Fibroblast of the conjunctiva (primary cell): ENCODE measurements at regions not wholly inside any gene's neighbourhood (a gene's known extent, or its start where the extent isn't known, plus 50 kb on each side); places are given as distances from the start of the nearest gene placed in this dataset.

ENCODE experiments used
- DNase-seq: peaks from one replicate; pipeline ENCODE4 v3.0.0-alpha.2; 2010; ENCODE audit warnings: low read depth

DNA sequence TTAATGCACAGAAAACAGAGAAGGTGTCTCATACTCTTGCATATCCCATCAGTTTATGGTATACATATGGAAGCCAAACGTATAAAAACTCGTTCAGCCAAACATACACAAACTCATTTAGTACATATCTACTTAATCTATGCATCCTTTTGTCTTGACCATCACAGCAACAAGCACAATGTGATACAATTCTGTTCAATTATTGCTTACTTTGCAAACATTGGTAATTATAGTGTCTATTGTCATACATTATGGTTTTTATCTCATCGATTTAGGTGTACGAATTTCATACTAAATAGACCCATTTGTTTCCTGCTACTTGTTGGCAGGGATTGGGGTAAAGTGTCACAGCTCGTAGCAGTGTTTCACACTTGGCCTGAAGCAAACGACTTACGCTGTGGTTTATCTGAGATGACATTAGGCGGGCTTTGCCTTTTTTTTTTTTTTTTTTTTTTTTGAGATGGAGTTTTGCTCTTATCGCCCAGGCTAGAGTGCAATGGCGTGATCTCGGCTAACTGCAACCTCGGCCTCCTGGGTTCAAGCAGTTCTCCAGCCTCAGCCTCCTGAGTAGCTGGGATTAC, 425.9 kb upstream of the JARID2 start:
- no peak for DNase-seq

DNA sequence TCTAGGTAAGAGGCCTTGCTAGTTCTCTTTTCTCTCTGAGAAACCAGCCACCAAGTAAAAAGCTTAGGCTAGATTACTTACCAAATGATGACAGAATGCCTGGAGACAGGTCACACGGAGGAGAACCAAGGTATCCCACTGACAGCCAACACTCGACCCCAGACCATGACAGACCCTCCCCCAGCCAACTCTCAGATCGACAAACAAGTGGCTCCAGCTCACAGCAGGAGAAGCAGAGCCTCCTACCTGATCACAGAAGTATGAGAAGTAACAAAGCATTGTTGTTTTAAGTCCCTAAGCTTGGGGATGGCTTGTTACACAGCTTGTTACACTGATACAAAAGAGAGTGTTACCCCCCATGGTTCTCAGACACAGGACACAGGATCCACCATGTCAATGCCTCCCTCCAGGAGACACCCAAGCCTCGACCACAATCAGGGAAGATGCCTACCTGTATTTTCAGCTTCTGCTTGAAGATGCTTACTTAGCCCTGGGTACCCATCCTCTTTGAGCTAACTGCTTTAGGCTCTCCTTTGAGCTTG, 423.8 kb upstream of the JARID2 start:
- DNase-seq: no peak

DNA sequence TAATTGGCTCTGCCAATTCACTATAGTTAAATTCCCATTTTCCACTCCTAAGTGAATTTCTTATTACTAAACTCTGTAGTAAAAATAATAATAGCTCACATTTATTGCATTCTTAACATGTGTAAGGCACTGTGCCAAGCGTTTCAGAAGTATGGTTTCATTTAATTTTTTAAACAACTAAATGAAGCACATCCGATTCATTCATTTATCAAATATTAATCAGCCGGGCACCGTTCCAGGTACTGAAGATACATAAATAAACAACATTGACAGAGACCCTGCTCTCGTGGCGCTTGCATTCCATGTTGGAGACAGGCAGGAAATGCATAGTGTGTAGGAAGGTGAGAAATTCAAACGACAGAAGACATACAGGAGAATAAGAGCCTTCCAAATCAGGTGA, 423.2 kb upstream of the JARID2 start:
- no peak for DNase-seq

DNA sequence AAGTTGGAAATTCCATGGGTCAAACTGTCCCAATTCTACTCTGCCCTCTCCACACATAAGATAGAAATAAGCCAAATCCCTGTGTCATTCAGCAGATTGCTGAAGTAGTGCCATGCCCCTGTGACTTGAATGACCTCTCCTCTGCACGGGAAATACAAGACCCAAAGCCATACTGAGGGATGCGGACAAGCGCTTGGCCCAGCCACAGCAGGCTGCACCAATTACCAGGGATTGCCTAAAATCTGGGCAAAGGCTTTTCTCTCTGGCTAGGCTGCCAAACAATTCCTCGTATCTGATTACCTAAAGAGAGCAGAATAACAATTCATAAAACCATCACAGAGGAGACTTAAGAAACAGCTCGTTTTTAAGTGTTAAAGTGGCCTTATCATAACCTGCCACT, 421.8 kb upstream of the JARID2 start:
- no peak for DNase-seq

DNA sequence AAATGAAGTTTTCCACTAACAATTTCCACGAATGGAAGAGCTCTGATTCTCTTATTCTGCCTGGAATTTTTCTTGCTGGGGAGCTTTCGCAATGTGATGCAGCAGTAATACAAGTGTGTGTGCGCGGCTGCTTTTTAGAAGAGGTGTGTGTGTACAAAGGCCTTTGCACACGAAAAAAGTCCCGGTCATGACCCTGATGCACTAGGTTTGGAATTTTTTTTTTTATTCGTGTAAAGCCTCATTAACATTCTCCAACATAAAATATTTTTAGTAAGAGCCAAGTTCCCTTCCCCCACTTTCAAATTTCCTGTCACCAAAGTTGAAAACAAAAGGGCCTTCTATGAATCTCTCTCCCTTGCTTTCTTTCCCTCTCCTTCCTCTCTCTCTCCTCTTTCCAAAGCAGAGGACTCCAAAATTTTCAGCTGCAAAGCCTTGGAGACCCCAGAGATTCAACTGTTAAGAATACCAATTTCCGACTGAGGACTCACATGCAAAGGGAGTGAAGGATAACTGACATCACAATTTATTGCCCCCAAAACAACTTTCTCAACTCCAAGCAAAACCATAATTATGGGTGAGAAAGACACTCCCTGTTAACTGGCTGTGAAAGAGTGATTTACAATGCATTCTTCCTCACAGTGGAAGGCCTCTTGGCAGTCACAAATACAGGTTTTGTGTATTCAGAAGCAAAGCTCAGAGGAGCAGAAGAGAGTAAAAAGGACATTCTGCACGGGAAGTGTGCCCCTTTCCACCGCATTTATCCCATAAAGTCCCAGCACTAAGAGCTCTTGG, 421.2 kb upstream of the JARID2 start:
- DNase-seq: no peak

DNA sequence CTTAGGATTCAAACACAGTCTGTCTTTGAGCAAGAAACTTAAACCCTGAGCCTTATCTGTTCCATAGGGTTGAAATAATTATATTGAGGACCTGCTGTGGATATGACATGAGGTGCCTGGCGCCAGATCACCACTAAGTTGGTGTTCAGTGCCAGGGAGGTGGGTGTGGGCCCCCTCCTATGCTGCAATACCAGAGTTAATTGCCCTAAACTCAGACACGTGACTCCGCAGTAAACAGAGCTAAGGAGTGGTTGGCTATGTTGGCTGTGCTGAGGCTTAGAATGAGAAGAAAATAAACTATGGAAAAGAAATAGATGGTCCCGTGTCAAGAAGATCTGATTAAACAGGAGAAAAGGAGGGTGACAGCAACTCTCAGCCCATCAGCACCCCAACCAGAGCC, 419.4 kb upstream of the JARID2 start:
- DNase-seq: no peak

DNA sequence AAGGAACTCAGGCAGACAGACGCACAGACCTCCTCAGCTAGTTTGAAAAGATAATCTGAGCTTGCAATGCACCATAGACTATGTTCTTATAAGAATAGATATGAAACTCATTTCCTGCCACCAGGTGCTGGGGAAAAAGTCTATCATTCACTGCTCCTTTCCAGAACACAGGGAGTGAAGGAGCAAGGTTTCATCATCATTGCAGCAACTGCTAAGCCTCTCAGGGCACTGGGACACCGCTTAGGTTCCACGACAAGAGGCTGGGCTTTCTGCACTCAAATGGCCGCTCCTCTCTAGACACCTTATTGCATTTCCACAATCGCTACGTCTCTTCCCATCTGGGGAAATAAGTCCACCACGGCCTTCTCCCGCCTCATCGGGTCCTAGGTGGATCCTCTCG, 418.5 kb upstream of the JARID2 start:
- no peak for DNase-seq

DNA sequence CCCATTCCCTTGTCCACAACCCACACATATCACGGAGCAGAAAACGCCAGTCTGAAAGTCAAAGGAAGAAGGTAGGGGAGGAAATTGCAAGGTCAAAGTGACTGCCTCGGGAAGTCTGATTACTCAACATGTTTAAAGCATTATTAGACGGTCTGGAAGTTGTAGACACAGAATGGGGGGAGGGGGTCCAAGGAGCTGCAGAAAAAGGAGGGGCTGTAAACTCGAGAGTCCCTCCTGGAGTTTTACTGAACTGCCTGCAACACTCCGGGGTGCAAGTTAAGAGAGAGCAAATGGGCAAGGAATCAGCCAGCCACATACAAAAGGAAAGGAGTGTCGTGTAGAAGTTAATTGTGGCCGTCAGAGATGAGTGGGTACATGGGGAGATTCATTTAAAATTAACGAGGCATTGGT, 417.7 kb upstream of the JARID2 start:
- DNase-seq: no peak

DNA sequence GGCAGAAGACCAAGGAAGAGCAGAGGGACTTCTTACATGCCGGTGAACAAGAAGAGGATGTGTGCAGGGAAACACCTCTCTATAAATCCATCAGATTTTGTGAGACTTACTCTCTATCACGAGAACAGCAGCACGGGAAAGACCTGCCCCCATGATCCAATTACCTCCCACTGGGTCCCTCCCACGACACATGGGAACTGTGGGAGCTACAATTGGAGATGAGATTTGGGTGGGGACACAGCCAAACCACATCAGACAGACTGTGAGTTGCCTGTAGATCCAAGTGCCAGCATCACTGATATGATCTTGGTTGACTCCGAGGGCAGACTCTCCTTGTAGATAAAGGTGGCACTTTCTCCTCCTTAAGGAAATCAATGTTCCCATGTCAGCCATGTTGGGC, 414.8 kb upstream of the JARID2 start:
- DNase-seq: no peak

DNA sequence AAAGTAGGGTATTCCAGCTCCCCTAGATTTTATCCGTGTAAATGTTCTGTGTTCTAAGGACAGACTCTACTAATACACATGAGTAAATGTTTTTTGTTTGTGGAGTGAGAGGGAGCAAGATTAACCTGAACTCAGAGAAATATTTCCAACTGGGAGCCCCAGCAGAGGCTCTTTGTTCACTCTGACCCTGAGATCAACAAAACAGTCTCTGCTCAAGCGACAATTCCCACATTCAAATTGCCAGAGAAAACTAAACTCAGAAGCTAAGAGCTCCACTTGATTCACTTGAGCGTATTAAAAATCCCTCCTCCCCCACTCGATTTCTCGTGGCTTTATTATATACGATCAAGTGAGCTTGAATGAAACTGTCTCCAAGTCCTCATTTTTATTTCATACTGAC, 413.9 kb upstream of the JARID2 start:
- DNase-seq: no peak

DNA sequence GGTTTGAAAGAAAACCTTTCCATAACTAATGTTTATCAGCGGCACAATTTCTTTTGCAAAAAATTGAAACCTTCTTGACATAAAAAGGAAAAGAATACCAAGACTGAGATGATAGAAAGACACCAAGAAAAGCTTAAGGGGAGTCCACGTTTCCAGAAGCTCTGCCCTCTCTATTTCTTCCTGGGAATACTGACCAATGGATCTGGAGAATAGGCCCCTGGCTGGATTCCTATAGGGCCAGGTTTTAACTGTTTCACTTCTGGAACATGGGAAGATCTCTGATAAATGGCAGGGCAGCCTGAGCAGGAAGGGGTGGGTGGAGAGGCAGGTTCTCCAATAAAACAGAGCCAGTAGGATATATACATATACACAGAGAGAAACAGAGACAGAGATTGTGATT, 413.4 kb upstream of the JARID2 start:
- DNase-seq: no peak

DNA sequence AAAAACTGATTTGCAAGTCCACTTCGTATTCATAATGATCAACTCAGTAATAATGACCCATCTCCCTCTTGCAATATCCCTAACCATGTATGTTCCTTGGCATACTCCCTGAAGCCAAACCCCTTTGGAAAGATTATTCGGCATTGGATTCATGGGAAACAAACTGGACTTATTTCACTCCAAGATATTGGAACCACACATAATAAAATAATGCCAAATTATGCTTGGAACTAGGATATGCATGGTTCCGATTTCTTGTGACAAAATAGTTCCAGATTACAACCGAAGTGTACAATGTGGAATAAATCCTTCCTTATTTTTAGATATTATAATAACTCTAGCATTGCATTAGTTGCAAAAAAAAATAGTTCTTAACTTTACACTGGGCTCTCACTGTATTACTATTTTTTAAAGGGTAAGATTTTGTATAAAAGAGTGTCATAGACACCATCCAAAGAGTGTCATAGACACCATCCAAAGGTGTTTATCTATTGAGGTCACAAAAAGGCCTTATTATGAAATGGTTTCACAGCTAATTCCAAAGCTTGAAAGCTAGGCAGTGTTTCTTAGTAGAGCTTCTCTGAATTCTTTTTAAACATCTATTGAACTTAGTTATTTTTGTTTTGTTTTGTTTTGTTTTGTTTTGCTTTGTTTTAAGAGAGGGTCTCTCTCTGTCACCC, 410.9 kb upstream of the JARID2 start:
- no peak for DNase-seq

DNA sequence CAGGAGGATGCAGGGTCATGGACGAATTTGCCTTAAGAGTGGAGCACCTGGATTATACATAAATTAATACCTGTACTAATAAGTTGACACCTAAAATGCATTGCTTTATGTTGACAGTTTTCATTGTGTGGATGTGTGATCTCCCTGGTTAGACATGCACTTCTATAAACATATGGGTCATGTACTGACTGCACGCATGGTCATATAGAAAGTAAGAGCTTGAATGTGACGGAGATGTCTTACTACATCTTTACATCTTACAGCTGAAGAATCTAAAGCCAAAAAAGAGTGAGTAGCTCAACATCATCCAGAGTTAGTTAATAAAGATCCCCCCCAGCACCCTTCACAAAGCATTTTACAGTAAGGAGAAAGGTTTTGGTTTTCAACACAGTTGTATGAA, 408.4 kb upstream of the JARID2 start:
- no peak for DNase-seq

DNA sequence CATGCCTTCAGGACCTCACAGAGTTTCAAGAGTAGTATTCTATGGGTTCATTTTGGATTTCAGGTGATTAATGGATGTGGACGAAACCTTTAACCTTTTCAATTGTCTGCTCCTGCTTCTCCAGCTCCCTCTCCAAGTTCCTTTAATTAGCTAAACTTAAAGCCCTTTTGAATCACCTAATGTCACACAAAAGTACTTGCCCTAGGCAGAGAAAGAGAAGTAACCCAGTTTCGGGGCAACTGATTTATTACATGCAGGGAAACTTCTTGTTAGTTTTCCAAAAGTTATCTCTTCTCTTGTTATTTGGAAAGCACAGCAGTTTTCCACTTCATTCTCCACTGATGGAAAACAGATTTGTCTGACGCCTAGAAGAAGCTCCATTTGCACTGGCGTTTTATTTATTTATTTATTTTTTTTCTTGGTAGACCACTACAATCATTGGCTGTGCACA, 407.7 kb upstream of the JARID2 start:
- DNase-seq: no peak

DNA sequence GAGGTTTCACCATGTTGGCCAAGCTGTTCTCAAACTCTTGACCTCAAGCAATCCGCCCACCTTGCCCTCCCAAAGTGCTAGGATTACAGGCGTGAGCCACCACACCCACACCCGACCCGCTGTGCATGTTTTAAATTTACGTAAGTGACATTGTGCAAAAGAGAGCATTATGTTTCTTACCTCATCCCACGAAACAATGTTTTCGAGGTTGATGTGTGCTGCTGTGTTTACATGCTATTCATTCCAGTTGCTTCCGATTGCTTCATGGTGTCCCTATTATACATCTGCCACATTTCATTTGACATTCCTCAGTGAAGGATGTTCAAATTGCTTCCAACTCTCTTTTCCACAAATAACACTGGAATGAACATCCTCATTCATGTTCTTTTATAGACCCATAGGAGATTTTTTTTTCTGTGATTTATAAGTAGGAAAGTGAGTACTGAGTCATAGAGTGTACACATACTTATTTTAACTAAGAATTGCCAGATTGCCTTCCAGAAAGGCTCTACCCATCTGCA, 403.9 kb upstream of the JARID2 start:
- peak; percentile 93 for DNase-seq

DNA sequence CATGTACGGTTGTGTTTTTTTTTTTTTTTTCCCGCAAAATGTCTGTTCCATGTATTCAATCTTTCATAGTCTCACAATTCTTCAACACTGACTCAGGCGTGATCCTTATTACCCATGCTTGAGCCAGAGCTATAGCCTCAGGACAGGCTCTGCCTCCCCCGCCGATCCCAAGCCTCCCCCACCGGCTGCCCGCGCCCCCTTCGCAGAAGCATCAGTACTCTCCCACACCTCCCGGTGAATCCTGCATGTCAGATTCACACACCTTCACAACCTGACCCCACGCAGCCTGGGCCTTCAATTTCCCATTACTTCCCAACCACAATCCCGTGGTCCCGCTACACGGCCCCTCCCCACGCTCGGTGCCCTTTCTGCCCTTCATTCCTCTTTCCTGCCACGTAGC, 401.5 kb upstream of the JARID2 start:
- DNase-seq: no peak

DNA sequence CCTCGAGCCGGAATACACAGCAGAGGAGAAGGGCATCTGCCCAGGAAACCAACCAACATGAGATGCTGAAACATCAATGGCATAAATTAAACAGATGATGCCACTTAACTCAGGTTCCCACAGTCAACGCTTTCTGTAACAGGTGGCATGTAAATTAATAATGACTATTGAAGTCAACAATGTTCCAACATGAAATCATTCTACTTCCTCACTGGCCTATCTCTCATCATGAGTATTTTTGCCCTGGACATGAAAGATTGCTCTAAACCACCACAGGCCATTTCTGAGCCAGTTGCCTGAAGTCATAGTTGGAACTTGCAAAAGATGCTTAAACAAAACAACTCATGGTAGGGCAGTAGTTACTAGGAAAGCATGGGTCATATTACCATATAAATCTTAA, 397.9 kb upstream of the JARID2 start:
- DNase-seq: no peak

DNA sequence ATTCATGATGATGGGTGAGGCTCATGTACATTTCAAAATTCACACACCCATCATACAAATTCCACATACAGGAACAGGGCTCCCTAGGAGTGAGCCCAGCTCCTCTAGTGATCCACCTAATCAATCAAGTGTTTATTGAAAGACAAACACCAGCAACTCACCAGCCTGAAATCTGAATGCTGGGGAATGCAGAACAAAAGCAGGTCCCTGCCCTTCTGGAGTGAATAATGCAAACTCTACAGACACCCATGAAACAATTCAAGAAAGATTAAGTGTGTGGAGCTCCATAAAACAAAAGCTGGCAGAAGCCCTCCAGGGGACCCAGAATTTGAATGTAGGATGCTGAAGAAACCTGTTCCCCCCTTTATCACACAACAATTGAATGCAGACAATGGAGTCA, 396.7 kb upstream of the JARID2 start:
- no peak for DNase-seq

DNA sequence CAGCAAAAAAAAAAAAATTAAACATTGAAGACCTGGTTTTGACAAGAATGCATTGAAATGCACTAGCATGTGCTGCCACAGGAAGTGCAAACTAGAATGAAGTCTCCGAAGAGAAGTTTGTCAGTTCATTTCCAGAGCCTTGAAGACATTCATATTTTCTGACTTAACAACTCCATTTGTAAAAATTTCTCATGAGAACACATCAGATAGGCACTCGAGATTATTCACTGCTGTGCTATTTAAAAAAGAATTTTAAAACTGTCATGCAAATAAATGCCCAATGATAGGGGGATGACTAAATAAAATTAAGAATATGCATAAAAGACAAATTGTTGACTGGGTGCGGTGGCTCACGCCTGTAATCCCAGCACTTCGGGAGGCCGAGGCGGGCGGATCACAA, 394.6 kb upstream of the JARID2 start:
- DNase-seq: no peak

DNA sequence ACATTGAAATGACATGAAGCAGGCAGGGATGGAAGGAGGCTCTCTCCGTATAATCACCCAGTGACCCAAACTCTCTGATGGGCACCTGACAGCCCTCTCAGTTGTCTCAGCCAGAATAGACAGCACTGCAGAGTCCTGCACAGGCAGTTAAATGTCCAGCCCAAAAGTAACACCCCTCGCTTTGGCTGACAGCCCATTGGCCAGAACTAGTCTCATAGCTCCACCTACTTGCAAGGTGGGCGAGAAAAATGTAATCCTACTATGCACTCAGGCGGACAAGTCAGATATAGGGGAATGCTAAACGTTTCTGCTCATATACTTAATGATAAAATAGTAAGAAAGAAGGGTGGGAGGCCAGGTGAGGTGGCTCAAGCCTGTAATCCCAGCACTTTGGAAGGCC, 393.5 kb upstream of the JARID2 start:
- DNase-seq: no peak

DNA sequence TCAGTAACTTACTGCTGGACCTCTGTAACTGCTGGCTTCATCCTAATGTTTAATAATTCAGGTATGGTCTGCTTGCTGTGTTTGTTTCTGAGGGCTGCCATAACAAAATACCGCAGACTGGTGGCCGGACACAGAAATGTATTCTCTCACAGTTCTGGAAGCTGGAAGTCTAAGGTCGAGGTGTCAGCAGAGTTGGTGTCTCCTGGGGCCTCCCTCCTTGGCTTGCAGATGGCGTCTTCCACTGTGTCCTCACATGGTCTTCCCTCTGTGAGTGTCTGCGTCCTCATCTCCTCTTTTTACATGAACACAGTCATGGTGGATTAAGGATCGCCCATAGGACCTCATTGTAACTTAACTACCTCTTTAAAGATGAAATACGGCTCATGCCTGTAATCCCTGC, 389.7 kb upstream of the JARID2 start:
- DNase-seq: no peak

DNA sequence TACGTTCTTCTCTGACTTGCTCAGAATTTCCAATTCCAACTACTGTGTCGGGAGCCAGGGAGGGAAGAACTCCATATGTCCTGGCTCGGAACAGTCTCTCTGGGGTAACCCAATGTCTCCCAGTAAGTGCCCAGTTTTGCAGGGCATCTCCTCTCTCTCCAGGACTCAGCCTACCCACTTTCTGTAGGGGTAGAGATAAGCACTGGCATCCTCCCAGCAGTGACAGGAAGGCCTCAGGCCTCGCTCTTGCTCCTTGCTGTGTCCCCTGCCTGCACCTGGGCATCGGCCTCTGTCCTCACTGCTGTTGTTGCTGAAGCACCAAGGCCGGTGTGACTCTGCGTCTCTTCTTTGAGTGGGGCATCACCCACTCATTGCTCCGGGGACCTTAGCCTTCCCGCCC, 388.9 kb upstream of the JARID2 start:
- DNase-seq: no peak

DNA sequence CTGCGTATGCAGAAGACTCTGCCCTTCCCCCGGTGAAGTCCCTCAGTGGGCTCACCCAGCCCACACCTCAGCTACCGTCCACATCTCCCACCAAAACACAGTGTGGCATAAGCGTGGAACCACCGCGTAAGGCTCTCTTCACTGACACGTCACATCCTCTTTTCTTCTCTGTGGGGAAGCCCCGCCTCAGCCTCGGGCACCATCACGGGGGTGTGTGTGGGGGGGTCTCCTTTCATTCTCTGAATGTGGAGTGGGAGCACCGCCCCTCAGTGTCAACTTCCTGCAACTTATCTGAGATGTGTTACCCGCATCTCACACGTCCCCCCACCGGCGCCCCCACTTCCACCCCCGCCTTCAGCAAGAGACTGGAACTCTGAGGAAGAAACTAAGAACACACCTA, 388.4 kb upstream of the JARID2 start:
- no peak for DNase-seq
